ENCODE measurements at regions not wholly inside any gene's neighbourhood (a gene's known extent, or its start where the extent isn't known, plus 50 kb on each side); places are given as distances from the start of the nearest gene placed in this dataset.

- H3K36me3 Mint-ChIP-seq (ENCODE audit: low read depth), result no peaks in the 10 kb centered on the region
Observed at GRCh38 chr6:153959276-153959675, 79.8 kb upstream of the OPRM1 start.

GRCh38 chr6:153958860-153959259, 80.2 kb upstream of the OPRM1 start:
- Histone ChIP-seq H3K9me3 (ENCODE audit: control insufficient read depth, low read length) (no peaks in the 10 kb centered on the region), H3K36me3 (ENCODE audit: control insufficient read depth, insufficient read depth, low read length) (no peaks in the 10 kb centered on the region), H3K4me3 (ENCODE audit: low read length) (no peak overlapping the region), H3K27ac (ENCODE audit: low read depth, low read length) (no peak overlapping the region), H3K27me3 (ENCODE audit: control insufficient read depth, insufficient read depth, low read length, poor library complexity, severe bottlenecking) (no peaks in the 10 kb centered on the region), H3K4me1 (ENCODE audit: control insufficient read depth, insufficient read depth, low read length) (no peaks in the 10 kb centered on the region), H3K9ac (ENCODE audit: extremely low read depth, low read length, poor library complexity, severe bottlenecking) (no peak overlapping the region)
- H3K27ac Mint-ChIP-seq, result peak overlapping the region; percentile 23
- H3K9me3 Mint-ChIP-seq, result no peaks in the 10 kb centered on the region
- WGBS, 2 experiments (ENCODE audit: insufficient coverage in 1 of 2, insufficient read length in 1 of 2), result 70% methylated on average over 1 of the region's 1 CpG; no CpG with 5 or more reads in 1 of the 2 experiments
- peaks cover 20% of the 10 kb centered on the region for H3K4me1 Mint-ChIP-seq
- no peak for TF ChIP-seq CTCF (conservative IDR thresholded peaks at IDR 0.05)
- H3K27me3 Mint-ChIP-seq (ENCODE audit: insufficient read depth), result no peaks in the 10 kb centered on the region
- no peaks in the 10 kb centered on the region for H3K36me3 Mint-ChIP-seq (ENCODE audit: low read depth)
- DNase-seq, result peak; percentile 50
- no peak overlapping the region for H3K4me3 Mint-ChIP-seq

More at GRCh38 chr6:153959276-153959675, 79.8 kb upstream of the OPRM1 start:
- TF ChIP-seq CTCF (conservative IDR thresholded peaks at IDR 0.05), result no peak
- no peaks in the 10 kb centered on the region for H3K27me3 Mint-ChIP-seq (ENCODE audit: insufficient read depth)
- no peak overlapping the region for H3K4me3 Mint-ChIP-seq
- Histone ChIP-seq H3K36me3 (ENCODE audit: control insufficient read depth, insufficient read depth, low read length) (no peaks in the 10 kb centered on the region), H3K4me3 (ENCODE audit: low read length) (no peak overlapping the region), H3K9ac (ENCODE audit: extremely low read depth, low read length, poor library complexity, severe bottlenecking) (no peak overlapping the region), H3K27me3 (ENCODE audit: control insufficient read depth, insufficient read depth, low read length, poor library complexity, severe bottlenecking) (no peaks in the 10 kb centered on the region), H3K27ac (ENCODE audit: low read depth, low read length) (no peak overlapping the region), H3K4me1 (ENCODE audit: control insufficient read depth, insufficient read depth, low read length) (no peaks in the 10 kb centered on the region), H3K9me3 (ENCODE audit: control insufficient read depth, low read length) (no peaks in the 10 kb centered on the region)
- WGBS, 2 experiments (ENCODE audit: insufficient coverage in 1 of 2, insufficient read length in 1 of 2), result 83 to 96% methylated on average over 1 of the region's 1 CpG
- H3K27ac Mint-ChIP-seq, result no peak overlapping the region
- DNase-seq, result no peak
- no peaks in the 10 kb centered on the region for H3K9me3 Mint-ChIP-seq
- peaks cover 20% of the 10 kb centered on the region for H3K4me1 Mint-ChIP-seq

GRCh38 chr6:153957394-153957793, 81.6 kb upstream of the OPRM1 start:
- Histone ChIP-seq H3K9ac (ENCODE audit: extremely low read depth, low read length, poor library complexity, severe bottlenecking) (no peak overlapping the region), H3K27me3 (ENCODE audit: control insufficient read depth, insufficient read depth, low read length, poor library complexity, severe bottlenecking) (no peaks in the 10 kb centered on the region), H3K9me3 (ENCODE audit: control insufficient read depth, low read length) (no peaks in the 10 kb centered on the region), H3K4me1 (ENCODE audit: control insufficient read depth, insufficient read depth, low read length) (no peaks in the 10 kb centered on the region), H3K4me3 (ENCODE audit: low read length) (no peak overlapping the region), H3K27ac (ENCODE audit: low read depth, low read length) (no peak overlapping the region), H3K36me3 (ENCODE audit: control insufficient read depth, insufficient read depth, low read length) (no peaks in the 10 kb centered on the region)
- TF ChIP-seq CTCF (conservative IDR thresholded peaks at IDR 0.05), result no peak
- Mint-ChIP-seq H3K27me3 (ENCODE audit: insufficient read depth) (no peaks in the 10 kb centered on the region), H3K4me1 (peaks cover 13% of the 10 kb centered on the region), H3K4me3 (no peak overlapping the region), H3K9me3 (no peaks in the 10 kb centered on the region), H3K36me3 (ENCODE audit: low read depth) (no peaks in the 10 kb centered on the region), H3K27ac (no peak overlapping the region)
- DNase-seq, result no peak
- 89% methylated on average over 4 of the region's 4 CpGs for WGBS, 2 experiments (ENCODE audit: insufficient coverage in 1 of 2, insufficient read length in 1 of 2)

Measured in endodermal cell (in vitro differentiated cells).